SK-N-SH (cell line): ENCODE measurements at regions not wholly inside any gene's neighbourhood (a gene's known extent, or its start where the extent isn't known, plus 50 kb on each side); places are given as distances from the start of the nearest gene placed in this dataset.
"Not testable (repeated sequence)": the region's sequence is repeated elsewhere in the genome, so short reads cannot be mapped to it uniquely, and the experiment has no call there.

Source experiments
- CTCF ChIA-PET: fragments of 300-600, 350-600 bp; formaldehyde crosslinking; extraction: SDS; loops from one replicate; lab custom pipeline; 2021; lab: Yijun Ruan, JAX
- POLR2A ChIA-PET: fragments of 350-600 bp; sonication (Branson Sonifier 250); formaldehyde crosslinking; extraction: SDS; loops from one replicate; lab custom pipeline; 2020; ENCODE audit warnings: antibody characterized with exemption, inconsistent platforms; lab: Yijun Ruan, JAX
- DNase-seq: peaks from one replicate; pipeline ENCODE4 v3.0.0; 2012
- H2AFZ ChIP-seq: fragments of 200-600 bp; sonication (generic); 2 replicates; pipeline ENCODE4 v1.8.1; 2016; ENCODE audit warnings: antibody characterized with exemption, mild to moderate bottlenecking, low read depth
- H3F3A ChIP-seq: fragments of 200-600 bp; sonication (generic); replicated peaks from 2 replicates; pipeline ENCODE3; 2016; ENCODE audit warnings: antibody characterized with exemption, mild to moderate bottlenecking; ENCODE audit not compliant: insufficient read depth
- H3K27ac ChIP-seq, 2 experiments: fragments of 200-500 bp in 1 of 2; fragments of 200-600 bp in 1 of 2; sonication (Bioruptor generic) in 1 of 2; sonication (generic), shearing (Covaris generic) in 1 of 2; 2 replicates each; pipeline versions ENCODE4 v1.5.1 to v1.6.1; 2014 to 2016; ENCODE audit warnings: low read depth in 2 of 2, inconsistent platforms in 1 of 2, low read length in 1 of 2, mild to moderate bottlenecking in 1 of 2, mixed read lengths in 1 of 2
- H3K27me3 ChIP-seq: fragments of 200-600 bp; sonication (generic), shearing (Covaris generic); 2 replicates; pipeline ENCODE4 v1.6.1; 2016; ENCODE audit warnings: mixed run types; ENCODE audit not compliant: insufficient read depth
- H3K36me3 ChIP-seq, 2 experiments: fragments of 200-500 bp in 1 of 2; fragments of 200-600 bp in 1 of 2; sonication (Bioruptor generic) in 1 of 2; sonication (generic) in 1 of 2; replicated peaks in 1 of 2; 2 replicates each; pipeline versions ENCODE3 to v1.5.1; 2014 to 2016; ENCODE audit warnings: low read length in 1 of 2, mild to moderate bottlenecking in 1 of 2; ENCODE audit not compliant: insufficient read depth in 2 of 2, control insufficient read depth in 1 of 2
- H3K4me1 ChIP-seq, 2 experiments: fragments of 200-500 bp in 1 of 2; fragments of 200-600 bp in 1 of 2; sonication (Bioruptor generic) in 1 of 2; sonication (generic), shearing (Covaris generic) in 1 of 2; 2 replicates each; pipeline versions ENCODE4 v1.5.1 to v1.6.1; 2014 to 2016; ENCODE audit warnings: low read depth in 1 of 2, low read length in 1 of 2, mixed run types in 1 of 2; ENCODE audit not compliant: insufficient read depth in 2 of 2, control insufficient read depth in 1 of 2
- H3K4me2 ChIP-seq: fragments of 200-600 bp; sonication (generic), shearing (Covaris generic); 2 replicates; pipeline ENCODE4 v1.6.1; 2017; ENCODE audit warnings: mixed run types
- H3K4me3 ChIP-seq, 2 experiments: fragments of 200-500 bp in 1 of 2; fragments of 200-600 bp in 1 of 2; sonication (Bioruptor generic) in 1 of 2; sonication (generic), shearing (Covaris generic) in 1 of 2; 2 replicates each; pipeline versions ENCODE4 v1.5.1 to v1.8.1; 2014 to 2016; ENCODE audit warnings: low read depth in 2 of 2, inconsistent platforms in 1 of 2, low read length in 1 of 2, mild to moderate bottlenecking in 1 of 2, mixed read lengths in 1 of 2, moderate library complexity in 1 of 2
- H3K79me2 ChIP-seq: fragments of 200-600 bp; sonication (generic); 2 replicates; pipeline ENCODE4 v1.8.1; 2017; ENCODE audit warnings: mild to moderate bottlenecking; ENCODE audit not compliant: insufficient read depth
- H3K9ac ChIP-seq: fragments of 200-600 bp; sonication (generic); 2 replicates; pipeline ENCODE4 v1.6.1; 2017; ENCODE audit warnings: mixed run types
- H3K9me2 ChIP-seq: fragments of 200-600 bp; sonication (generic); 2 replicates; pipeline ENCODE4 v1.6.1; 2017; ENCODE audit warnings: mixed run types
- H3K9me3 ChIP-seq: fragments of 200-600 bp; sonication (generic); 2 replicates; pipeline ENCODE4 v1.6.1; 2017; ENCODE audit warnings: mixed run types, mild to moderate bottlenecking, moderate library complexity
- H4K20me1 ChIP-seq: fragments of 200-600 bp; sonication (generic); 2 replicates; pipeline ENCODE4 v1.6.1; 2017; ENCODE audit warnings: mild to moderate bottlenecking, mixed run types; ENCODE audit not compliant: insufficient read depth
- FOXM1 ChIP-seq: IDR thresholded peaks from 2 replicates; pipeline ENCODE4 v1.4.0; 2012; ENCODE audit warnings: low read depth, mild to moderate bottlenecking
- GATA2 ChIP-seq: sonication (generic); formaldehyde crosslinking; IDR thresholded peaks from 2 replicates; pipeline ENCODE4 v1.5.0; 2020; ENCODE audit warnings: mild to moderate bottlenecking, missing genetic modification reagents
- MEF2A ChIP-seq: IDR thresholded peaks from 2 replicates; pipeline ENCODE4 v1.4.0; 2012; ENCODE audit warnings: low read depth, borderline replicate concordance
- RCOR1 ChIP-seq: fragments of 150-350 bp; IDR thresholded peaks from 2 replicates; pipeline ENCODE4 v1.6.1; 2017; ENCODE audit warnings: antibody characterized with exemption, low read length
- SIN3A ChIP-seq: IDR thresholded peaks from 2 replicates; pipeline ENCODE4 v1.6.1; 2012; ENCODE audit warnings: low read depth, mild to moderate bottlenecking, low read length, moderate library complexity, borderline replicate concordance
- SMC3 ChIP-seq: IDR thresholded peaks from 2 replicates; pipeline ENCODE4 v1.6.1; 2012; ENCODE audit warnings: low read depth, low read length, improper control_type of control experiment
- USF1 ChIP-seq: IDR thresholded peaks from 2 replicates; pipeline ENCODE4 v1.4.0; 2012; ENCODE audit warnings: low read depth, borderline replicate concordance
- ZBTB33 ChIP-seq: IDR thresholded peaks from 2 replicates; pipeline ENCODE4 v1.4.0; 2012; ENCODE audit warnings: low read depth, borderline replicate concordance
- WGBS: methylation state at CpG from one replicate; pipeline ENCODE4 v1.1.6; 2017; ENCODE audit warnings: low lambda C conversion rate; 5-methylcytosine and 5-hydroxymethylcytosine counted together

DNA sequence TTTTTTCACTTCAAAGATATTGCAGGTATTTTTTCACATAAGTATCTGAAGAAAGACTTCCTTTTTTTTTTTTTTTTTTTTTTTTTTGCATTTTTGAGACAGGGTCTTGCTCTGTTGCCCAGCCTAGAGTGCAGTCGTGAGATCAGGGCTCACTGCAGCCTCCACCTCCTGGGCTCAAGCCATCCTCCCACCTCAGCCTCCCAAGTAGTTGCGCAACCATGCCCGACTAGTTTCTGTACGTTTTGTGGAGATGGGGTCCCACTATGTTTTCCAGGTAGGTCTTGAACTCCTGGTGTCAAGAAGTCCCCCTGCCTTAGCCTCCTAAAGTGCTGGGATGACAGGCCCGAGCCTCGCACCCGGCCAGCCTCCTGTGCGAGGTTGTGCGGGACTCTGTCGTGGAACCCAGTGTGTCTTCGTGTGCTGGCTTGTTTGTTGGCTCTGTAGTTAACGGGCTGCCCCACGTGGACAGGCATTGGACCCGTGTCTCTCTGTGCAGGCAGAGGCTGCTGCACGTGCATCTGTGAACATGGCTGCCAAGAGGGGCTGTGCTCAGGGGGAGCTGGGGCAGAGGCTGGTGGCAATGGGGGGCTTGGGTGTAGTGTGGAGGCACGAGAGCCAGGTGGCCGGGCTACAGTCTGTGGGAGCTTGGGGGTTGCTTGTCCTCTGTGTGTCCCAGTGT, 108.0 kb upstream of the CCZ1B start:
- H3K4me2 ChIP-seq, H3K4me1 ChIP-seq, H4K20me1 ChIP-seq, H3K79me2 ChIP-seq, H3K27me3 ChIP-seq, H3K4me3 ChIP-seq, H3K27ac ChIP-seq, CTCF ChIA-PET, H3K9ac ChIP-seq, H3K36me3 ChIP-seq, H3F3A ChIP-seq, H3K9me3 ChIP-seq, H3K9me2 ChIP-seq, DNase-seq, H2AFZ ChIP-seq, POLR2A ChIA-PET: not testable (repeated sequence)
- WGBS, result 56% methylated on average over 12 of the region's 17 CpGs

- Histone ChIP-seq H3F3A (no peaks in the 10 kb centered on the region), H3K9ac (no peak overlapping the region), H3K27me3 (no peaks in the 10 kb centered on the region), H3K9me2 (no peaks in the 10 kb centered on the region), H3K27ac (no peak overlapping the region), H2AFZ (no peak overlapping the region), H3K9me3 (no peaks in the 10 kb centered on the region), H3K79me2 (no peaks in the 10 kb centered on the region), H3K4me2 (no peak overlapping the region), H4K20me1 (no peaks in the 10 kb centered on the region), H3K36me3 (no peaks in the 10 kb centered on the region), H3K4me3 (no peak overlapping the region), H3K4me1 (no peaks in the 10 kb centered on the region)
- 79% methylated on average over 21 of the region's 21 CpGs for WGBS
- TF ChIP-seq GATA2 (CRISPR knock-in tag) (no peak), SIN3A (no peak), USF1 (no peak), RCOR1 (no peak), ZBTB33 (no peak), SMC3 (no peak), FOXM1 (no peak), MEF2A (no peak)
- POLR2A ChIA-PET, result no interaction called here
- DNase-seq, result no peak
- CTCF ChIA-PET, result interaction anchor here (0.8 kb wide), 1 partner anchor 12 kb away, joined by 3 read pairs; no protein-coding TSS in a partner anchor
Measured at GRCh38 chr7:6934981-6935380, 108.9 kb upstream of the CCZ1B start.

- H3K79me2 ChIP-seq, H3K36me3 ChIP-seq, H3K9me3 ChIP-seq, H3K9me2 ChIP-seq, H3K9ac ChIP-seq, H3K27me3 ChIP-seq, H3K4me3 ChIP-seq, H3F3A ChIP-seq, H3K4me2 ChIP-seq, H3K4me1 ChIP-seq, POLR2A ChIA-PET, H3K27ac ChIP-seq, CTCF ChIA-PET, H2AFZ ChIP-seq, H4K20me1 ChIP-seq, DNase-seq: not testable (repeated sequence)
- 51% methylated on average over 6 of the region's 7 CpGs for WGBS
Measured at GRCh38 chr7:6936626-6937025, 110.6 kb upstream of the CCZ1B start.

GRCh38 chr7:6937746-6938145, 111.7 kb upstream of the CCZ1B start:
- DNase-seq, H3K4me2 ChIP-seq, H3K9me3 ChIP-seq, H3K79me2 ChIP-seq, H3K4me1 ChIP-seq, POLR2A ChIA-PET, H4K20me1 ChIP-seq, H3F3A ChIP-seq, H3K4me3 ChIP-seq, H2AFZ ChIP-seq, H3K9ac ChIP-seq, H3K27me3 ChIP-seq, H3K36me3 ChIP-seq, CTCF ChIA-PET, H3K9me2 ChIP-seq, H3K27ac ChIP-seq: not testable (repeated sequence)
- WGBS, result 48% methylated on average over 8 of the region's 9 CpGs
